ENCODE measurements at regions not wholly inside any gene's neighbourhood (a gene's known extent, or its start where the extent isn't known, plus 50 kb on each side); places are given as distances from the start of the nearest gene placed in this dataset.
A peak's percentile ranks its signal among the peaks of the same experiment; 100 is the strongest.
"Not testable (repeated sequence)": the region's sequence is repeated elsewhere in the genome, so short reads cannot be mapped to it uniquely, and the experiment has no call there.

DNA sequence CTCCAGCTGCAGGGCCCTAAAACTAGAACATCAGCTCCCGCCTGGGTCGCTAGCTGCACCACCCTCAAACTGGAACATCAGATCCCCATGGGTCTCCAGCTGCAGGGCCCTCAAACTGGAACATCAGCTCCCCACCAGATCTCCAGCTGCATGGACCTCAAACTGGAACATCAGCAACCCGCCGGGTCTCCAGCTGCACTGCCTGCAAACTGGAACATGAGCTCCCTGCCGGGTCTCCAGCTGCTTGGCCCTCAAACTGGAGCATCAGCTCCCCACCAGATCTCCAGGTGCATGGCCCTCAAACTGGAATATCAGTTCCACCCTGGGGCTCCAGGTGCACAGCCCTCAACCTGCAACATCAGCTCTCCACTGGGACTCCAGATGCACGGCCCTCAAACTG lies 82.7 kb downstream of the TFRC start:
- not testable (repeated sequence) for H3K9me3 Mint-ChIP-seq; H3K36me3 Mint-ChIP-seq (ENCODE audit: low read depth); H3K27ac Mint-ChIP-seq; H3K4me3 Mint-ChIP-seq; H3K4me1 Mint-ChIP-seq (ENCODE audit: low read depth)
- H3K27me3 Mint-ChIP-seq = peaks cover 16% of the 10 kb centered on the region

DNA sequence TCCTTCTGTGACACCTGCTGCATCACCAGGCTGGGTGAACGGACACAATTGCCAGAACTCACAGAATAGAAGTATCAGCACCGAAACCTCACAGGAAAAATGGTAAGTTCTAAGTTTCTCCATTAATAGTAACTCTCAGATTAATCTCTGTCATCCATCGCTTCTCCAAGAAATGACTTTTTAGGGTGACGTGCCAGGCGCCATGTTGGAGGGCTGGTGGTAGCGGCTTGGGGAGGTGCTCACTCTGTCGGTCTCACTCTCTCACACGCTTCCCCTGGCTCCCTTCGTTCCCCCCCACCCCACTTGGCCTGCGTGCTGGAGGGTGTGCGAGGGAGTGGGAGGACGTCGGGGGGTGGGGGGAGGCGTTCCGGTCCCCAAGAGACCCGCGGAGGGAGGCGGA lies 85.6 kb downstream of the TFRC start:
- H3K4me1 Mint-ChIP-seq (ENCODE audit: low read depth); H3K4me3 Mint-ChIP-seq: not testable (repeated sequence)

DNA sequence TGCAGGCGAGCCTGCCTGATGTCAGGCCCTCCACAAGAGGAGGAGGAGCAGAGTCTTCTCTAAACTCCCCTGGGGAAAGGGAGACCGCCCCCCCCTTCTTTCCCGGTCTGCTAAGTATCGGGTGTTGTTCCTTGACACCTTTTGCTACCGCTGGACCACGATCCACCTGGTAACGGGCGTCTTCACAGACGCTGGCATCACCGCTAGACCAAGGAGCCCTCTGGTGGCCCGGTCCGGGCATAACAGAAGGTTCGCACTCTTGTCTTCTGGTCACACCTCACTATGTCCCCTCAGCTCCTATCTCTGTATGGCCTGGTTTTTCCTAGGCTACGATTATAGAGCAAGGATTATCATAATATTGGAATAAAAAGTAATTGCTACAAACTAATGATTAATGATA lies 86.0 kb upstream of the TNK2 start:
- H3K9me3 Mint-ChIP-seq; H3K27me3 Mint-ChIP-seq; H3K4me1 Mint-ChIP-seq (ENCODE audit: low read depth); H3K4me3 Mint-ChIP-seq; H3K36me3 Mint-ChIP-seq (ENCODE audit: low read depth); H3K27ac Mint-ChIP-seq: not testable (repeated sequence)

More for the DNA sequence above, 85.6 kb downstream of the TFRC start:
- not testable (repeated sequence) for H3K27ac Mint-ChIP-seq; H3K36me3 Mint-ChIP-seq (ENCODE audit: low read depth); H3K9me3 Mint-ChIP-seq
- H3K27me3 Mint-ChIP-seq = peaks cover 13% of the 10 kb centered on the region

DNA sequence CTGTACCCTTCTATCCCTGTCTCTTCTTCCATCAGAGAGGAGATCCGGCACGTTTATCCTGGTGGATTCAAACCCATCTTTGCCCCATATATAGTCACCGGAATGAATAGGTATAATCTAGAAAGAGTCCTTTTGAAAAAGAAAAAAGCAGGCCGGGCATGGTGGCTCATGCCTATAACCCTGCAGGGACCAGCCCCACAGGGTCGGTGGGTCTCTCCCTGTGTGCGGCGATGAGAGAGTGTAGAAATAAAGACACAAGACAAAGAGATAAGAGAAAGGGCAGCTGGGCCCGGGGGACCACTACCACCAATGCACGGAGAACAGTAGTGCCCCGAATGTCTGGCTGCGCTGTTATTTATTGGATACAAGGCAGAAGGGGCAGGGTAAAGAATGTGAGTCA lies 85.3 kb upstream of the TNK2 start:
- H3K4me1 Mint-ChIP-seq (ENCODE audit: low read depth); H3K27ac Mint-ChIP-seq; H3K4me3 Mint-ChIP-seq; H3K36me3 Mint-ChIP-seq (ENCODE audit: low read depth); H3K9me3 Mint-ChIP-seq; H3K27me3 Mint-ChIP-seq: not testable (repeated sequence)

DNA sequence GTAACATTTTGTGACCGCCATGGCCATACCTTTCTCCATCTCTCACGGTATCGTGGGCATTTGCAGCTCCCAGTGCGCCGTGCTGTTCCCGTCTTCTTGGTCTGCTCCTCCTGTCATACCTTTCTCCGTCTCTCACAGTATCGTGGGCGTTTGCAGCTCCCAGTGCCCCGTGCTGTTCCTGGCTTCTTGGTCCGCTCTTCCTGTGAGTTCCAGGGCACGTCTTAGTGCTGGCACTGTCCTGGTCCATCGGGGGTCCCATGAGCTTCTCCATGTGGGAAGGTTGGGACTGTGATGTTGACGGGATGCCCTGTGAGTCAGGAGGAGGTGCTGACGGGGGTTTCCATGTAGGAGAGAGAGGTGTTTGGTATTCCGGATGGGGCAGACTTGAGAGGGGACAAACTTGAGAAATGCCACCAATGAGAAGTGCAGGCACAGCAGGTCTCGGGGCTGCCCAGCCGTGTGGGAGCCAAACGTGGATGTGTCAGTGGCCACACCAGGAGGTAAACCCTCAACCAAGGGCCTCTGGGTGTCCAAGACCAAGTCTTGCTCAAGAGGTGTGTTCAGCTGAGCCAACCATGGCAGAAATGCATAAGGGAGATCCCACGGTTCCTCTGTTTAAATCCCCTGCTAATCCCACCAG lies 84.7 kb upstream of the TNK2 start:
- not testable (repeated sequence) for H3K27me3 Mint-ChIP-seq; H3K4me1 Mint-ChIP-seq (ENCODE audit: low read depth); H3K9me3 Mint-ChIP-seq; H3K27ac Mint-ChIP-seq; H3K36me3 Mint-ChIP-seq (ENCODE audit: low read depth); H3K4me3 Mint-ChIP-seq

DNA sequence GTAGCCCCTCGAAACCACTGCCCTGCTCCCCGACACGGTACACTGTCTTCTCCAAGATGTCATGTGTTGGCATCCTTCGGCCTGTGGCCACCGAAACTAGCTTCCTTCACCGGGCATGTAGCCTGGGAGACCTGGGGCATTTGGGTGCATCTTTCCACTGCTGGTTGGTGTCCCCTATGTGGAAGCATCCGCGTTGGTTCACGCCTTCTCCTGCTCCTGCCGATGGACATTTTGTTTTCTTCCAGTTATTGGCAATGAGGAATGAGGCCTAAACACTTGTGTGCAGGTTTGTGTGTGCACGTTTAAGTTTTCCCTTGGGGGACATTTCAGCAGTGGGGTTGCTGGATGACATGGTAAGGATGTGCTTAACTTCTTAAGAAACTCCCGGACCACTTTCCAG lies 83.6 kb upstream of the TNK2 start:
- not testable (repeated sequence) for H3K4me3 Mint-ChIP-seq; H3K36me3 Mint-ChIP-seq (ENCODE audit: low read depth)

DNA sequence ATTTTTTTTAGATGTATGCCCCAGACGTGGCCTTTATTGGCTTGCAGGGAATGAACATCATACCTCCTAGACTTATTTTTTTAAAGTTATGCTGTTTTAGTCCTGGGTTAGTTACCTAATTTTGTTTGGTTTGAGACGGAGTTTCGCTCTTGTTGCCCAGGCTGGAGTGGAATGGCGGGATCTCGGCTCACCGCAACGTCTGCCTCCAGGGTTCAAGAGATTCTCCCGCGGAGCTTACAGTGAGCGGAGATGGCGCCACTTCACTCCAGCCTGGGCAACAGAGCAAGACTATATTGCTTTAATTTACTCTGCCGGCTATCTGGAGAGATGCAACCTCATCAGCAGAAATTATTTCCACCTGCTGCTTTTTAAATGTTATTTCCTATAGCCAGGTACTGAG lies 82.9 kb upstream of the TNK2 start:
- Mint-ChIP-seq H3K27ac (peak overlapping the region; percentile 83), H3K4me3 (peak overlapping the region; percentile 80)
- not testable (repeated sequence) for H3K9me3 Mint-ChIP-seq; H3K4me1 Mint-ChIP-seq (ENCODE audit: low read depth); H3K27me3 Mint-ChIP-seq; H3K36me3 Mint-ChIP-seq (ENCODE audit: low read depth)

More for the DNA sequence above, 83.6 kb upstream of the TNK2 start:
- H3K9me3 Mint-ChIP-seq; H3K4me1 Mint-ChIP-seq (ENCODE audit: low read depth); H3K27ac Mint-ChIP-seq; H3K27me3 Mint-ChIP-seq: not testable (repeated sequence)

DNA sequence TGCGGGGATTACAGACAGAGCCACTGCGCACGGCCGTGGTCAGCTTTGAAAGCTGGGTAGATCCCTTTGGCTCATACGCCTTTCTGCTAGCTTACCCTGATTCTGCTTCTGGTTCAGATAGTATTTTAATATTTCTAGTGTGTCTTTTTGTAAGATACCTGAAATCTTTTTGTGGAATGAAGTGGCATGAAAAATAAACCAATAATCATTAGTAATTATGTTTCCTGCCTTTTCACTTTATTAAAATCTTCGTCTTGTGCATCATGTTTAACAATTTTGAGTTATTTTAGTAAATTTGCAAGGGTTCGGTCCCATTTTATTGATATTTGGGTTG lies 82.5 kb upstream of the TNK2 start:
- not testable (repeated sequence) for H3K9me3 Mint-ChIP-seq; H3K36me3 Mint-ChIP-seq (ENCODE audit: low read depth); H3K4me1 Mint-ChIP-seq (ENCODE audit: low read depth); H3K27me3 Mint-ChIP-seq
- Mint-ChIP-seq H3K27ac (peak overlapping the region; percentile 83), H3K4me3 (peak overlapping the region; percentile 80)

DNA sequence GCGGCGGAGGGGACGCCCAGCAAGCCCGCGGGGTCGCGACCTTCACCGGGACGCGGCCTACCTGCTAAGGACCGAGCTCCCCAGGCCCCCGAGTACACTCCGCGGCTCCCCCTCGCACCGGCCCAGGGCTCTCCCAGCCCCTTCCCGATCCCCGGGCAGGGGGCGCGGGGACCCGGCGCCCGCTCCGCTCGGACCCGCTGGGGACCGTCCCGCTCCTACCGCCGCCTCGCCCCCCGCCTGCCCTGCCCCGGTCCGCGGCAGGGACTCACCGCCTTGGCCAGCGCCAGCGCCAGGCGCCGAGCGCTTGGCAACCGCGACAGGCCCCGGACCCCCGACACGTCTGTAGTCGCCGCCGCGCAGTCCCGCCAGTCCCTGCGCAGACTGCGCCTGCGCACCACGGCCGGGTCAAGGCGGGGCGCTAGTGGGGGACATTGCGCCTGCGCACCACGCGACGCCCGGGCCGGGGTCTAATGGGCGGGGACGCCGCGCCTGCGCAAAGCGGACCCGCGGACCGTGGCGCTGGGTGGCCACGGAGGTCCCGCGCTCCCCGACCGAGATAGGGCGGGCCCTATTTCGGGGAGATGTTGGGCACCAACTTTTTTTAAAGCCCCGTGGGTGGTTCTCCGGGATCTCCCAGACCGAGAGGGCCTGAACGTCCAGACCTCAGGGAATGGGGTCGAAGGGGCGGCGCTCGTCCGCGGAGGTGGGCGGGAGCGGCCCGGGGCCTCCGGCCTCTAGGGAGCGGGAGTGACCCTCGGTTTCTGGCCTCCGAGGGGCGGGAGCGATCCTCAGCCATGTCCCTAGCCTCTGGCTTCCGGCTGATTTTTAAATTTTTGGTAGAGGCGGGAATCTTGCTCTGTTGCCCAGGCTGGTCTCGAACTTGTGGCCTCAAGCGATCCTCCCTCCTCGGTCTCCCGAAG lies 81.8 kb upstream of the TNK2 start:
- not testable (repeated sequence) for H3K36me3 Mint-ChIP-seq (ENCODE audit: low read depth); H3K27me3 Mint-ChIP-seq; H3K9me3 Mint-ChIP-seq; H3K4me1 Mint-ChIP-seq (ENCODE audit: low read depth)
- H3K4me3 Mint-ChIP-seq = peak overlapping the region; percentile 80
- peak overlapping the region; percentile 83 for H3K27ac Mint-ChIP-seq

DNA sequence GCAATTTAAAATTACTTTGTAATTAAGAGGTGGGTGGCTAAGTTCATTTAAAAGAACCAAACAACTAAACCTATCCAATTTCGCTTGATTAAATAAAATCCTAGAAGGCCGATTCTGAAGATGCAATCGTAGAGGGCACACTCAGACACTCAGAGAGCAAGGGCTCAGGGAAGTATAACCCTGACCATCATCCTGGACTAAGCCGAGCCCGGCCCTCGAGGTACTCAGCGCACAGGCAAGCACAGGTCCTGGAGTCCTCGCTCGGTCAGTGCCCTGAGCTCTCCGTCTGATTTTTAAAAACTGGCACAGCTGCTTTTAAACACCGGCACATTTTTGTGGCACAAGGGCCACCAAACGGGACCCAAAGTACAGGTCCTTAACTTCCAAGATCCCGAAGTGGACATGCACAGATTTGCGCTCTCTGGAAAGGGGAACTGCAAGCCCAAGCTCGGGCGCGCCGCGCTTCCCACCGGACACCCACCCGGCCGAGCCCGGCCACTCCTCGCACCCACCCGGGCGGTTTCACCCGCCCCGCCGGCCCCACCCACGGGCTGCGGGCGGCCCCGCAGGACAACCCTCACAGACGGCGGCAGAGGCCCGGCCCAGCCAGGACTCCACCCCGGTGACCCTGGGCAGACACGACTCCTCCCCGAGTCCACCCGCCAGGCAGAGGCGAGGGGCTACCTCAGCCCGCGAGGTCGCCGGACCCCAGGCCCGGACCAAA lies 81.0 kb upstream of the TNK2 start:
- H3K27me3 Mint-ChIP-seq; H3K4me1 Mint-ChIP-seq (ENCODE audit: low read depth); H3K27ac Mint-ChIP-seq; H3K9me3 Mint-ChIP-seq; H3K36me3 Mint-ChIP-seq (ENCODE audit: low read depth): not testable (repeated sequence)
- H3K4me3 Mint-ChIP-seq = peak overlapping the region; percentile 66

DNA sequence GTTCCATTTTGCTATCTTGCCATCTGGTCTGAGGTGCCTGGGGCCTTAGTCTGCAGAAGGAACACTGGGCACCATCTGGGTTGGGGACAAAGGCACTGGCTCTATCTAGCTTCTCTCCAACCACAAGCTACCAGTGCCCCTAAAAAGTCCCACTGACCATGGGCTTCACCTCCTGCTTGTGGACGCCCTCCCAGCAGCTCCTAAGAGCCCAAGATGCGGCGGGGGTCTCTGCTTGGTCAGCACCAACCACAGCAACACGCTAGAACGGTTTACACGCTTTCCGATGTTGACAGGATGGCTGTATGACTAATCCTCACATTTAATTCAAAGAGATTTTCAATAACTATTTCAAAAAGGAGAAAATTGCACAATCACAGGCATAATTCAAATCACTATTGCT lies 80.4 kb upstream of the TNK2 start:
- not testable (repeated sequence) for H3K27ac Mint-ChIP-seq; H3K27me3 Mint-ChIP-seq; H3K36me3 Mint-ChIP-seq (ENCODE audit: low read depth); H3K9me3 Mint-ChIP-seq; H3K4me1 Mint-ChIP-seq (ENCODE audit: low read depth)
- H3K4me3 Mint-ChIP-seq = peak overlapping the region; percentile 66

DNA sequence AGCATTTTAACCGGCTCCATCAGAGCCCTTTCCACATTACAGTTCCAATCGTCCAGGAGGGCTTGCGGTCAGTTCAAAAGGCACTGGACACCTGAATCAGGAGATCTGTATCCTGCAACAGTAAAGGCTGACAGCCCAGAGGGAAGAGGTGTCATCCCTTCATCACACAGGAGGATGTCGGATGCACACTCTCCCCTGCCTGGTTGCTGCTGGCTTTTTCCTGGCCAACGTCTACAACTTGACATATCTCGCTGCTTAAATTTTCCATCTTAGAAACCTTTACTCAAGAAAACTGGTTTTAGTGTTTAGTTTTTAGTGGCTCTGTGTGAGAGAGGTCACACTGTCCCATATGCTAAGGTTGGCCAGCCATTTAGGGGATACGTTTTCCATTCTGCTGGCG lies 78.7 kb upstream of the TNK2 start:
- not testable (repeated sequence) for H3K9me3 Mint-ChIP-seq; H3K4me3 Mint-ChIP-seq; H3K27ac Mint-ChIP-seq; H3K4me1 Mint-ChIP-seq (ENCODE audit: low read depth); H3K27me3 Mint-ChIP-seq
- peaks cover 18% of the 10 kb centered on the region for H3K36me3 Mint-ChIP-seq (ENCODE audit: low read depth)

DNA sequence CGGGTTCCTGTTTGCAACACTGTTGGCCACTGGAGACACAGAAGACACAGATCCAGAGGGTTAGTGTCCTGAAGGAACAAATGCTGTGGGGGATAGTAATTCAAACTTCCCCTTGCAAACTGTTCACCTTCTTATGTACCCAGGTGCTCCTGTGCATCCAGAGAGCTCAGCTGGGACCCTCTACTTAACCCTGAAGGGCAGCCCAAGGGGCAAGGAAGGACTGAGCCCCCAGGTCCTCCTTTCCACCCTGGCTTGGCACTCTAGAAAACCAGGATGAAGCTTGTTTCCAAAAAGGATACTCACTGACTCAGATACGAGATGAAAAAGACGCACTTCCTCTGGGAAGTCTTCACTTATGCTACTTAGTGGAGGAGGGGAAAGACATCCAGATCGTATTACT lies 78.2 kb upstream of the TNK2 start:
- H3K4me3 Mint-ChIP-seq; H3K9me3 Mint-ChIP-seq; H3K27me3 Mint-ChIP-seq; H3K27ac Mint-ChIP-seq; H3K4me1 Mint-ChIP-seq (ENCODE audit: low read depth): not testable (repeated sequence)
- peaks cover 19% of the 10 kb centered on the region for H3K36me3 Mint-ChIP-seq (ENCODE audit: low read depth)

DNA sequence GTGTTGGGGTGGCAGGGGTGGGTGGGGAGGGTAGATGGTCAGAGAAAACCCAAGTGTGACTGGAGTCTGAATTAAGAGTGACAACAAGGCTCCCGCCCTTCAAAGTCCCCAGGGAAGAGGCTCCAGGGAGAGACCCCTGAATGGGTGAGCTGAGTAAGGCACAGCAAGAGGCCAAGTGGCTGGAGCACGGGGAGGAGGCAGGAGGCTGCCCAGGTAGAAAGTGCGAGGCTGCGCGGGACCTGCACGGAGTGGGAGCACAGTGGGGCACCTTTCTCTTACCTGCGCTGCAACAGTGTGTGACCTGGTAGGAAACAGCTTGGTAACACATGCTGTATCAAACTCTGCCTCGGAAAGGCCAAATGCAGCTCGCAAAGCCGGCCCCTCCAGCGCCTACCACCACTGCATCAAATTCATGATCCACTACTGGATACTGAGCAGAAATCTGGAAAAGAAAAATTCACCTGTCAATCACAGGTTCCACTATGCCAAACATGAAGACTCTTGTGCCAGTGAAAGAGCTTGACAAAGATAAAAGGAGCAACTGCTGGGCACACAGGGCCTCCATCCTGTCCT lies 77.1 kb upstream of the TNK2 start:
- H3K9me3 Mint-ChIP-seq; H3K4me3 Mint-ChIP-seq; H3K4me1 Mint-ChIP-seq (ENCODE audit: low read depth); H3K27me3 Mint-ChIP-seq; H3K27ac Mint-ChIP-seq: not testable (repeated sequence)
- H3K36me3 Mint-ChIP-seq (ENCODE audit: low read depth) = peaks cover 19% of the 10 kb centered on the region

DNA sequence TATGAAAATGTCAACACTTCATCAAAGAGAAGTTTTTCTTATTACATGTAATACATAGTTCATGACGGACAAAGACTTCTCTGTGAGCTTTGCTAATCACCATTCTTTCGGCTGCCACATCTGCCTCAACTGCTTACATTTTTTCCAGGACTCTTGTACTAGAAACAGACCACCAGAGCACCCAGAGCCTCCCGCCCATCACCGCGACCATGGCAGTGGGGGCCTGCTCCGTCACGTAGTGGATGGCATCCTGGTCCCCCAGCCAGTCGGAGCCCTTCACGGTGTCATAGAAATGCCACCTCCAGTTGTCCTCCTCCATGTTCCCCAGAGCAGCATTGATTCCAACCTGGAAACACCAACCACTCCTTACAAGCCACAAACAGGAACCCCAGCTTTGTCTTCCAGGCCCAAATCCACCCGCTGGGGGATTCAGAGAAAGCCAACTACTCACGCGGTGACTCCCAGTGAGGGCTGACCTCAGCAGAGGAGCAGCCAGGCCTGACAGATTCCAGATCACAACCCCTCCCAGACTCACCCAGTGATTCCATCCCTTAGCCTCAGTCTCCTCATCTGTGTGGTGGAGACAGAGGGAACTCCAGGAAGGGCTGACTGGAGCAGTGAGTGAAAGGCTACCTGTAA lies 76.2 kb upstream of the TNK2 start:
- not testable (repeated sequence) for H3K9me3 Mint-ChIP-seq; H3K27ac Mint-ChIP-seq; H3K27me3 Mint-ChIP-seq; H3K4me3 Mint-ChIP-seq; H3K4me1 Mint-ChIP-seq (ENCODE audit: low read depth)
- peaks cover 19% of the 10 kb centered on the region for H3K36me3 Mint-ChIP-seq (ENCODE audit: low read depth)

Data from stimulated activated naive CD8-positive, alpha-beta T cell treated with anti-CD3 and anti-CD28 coated beads, Interleukin-15, Interleukin-2, amounts not matched to agents 100 ng/mL and 50 ng/mL, for 24 hours (primary cell).